Ectodermal cell (in vitro differentiated cells): ENCODE measurements at regions not wholly inside any gene's neighbourhood (a gene's known extent, or its start where the extent isn't known, plus 50 kb on each side); places are given as distances from the start of the nearest gene placed in this dataset.
"Not testable (repeated sequence)": the region's sequence is repeated elsewhere in the genome, so short reads cannot be mapped to it uniquely, and the experiment has no call there.

Experiments
- H3K27ac ChIP-seq: 2 replicates; pipeline ENCODE4 v1.7.0; 2013; ENCODE audit warnings: mild to moderate bottlenecking, low read depth, low read length; ENCODE audit not compliant: insufficient read depth, poor library complexity, severe bottlenecking
- H3K27me3 ChIP-seq: 2 replicates; pipeline ENCODE4 v1.7.0; 2013; ENCODE audit warnings: mild to moderate bottlenecking, low read length; ENCODE audit not compliant: insufficient read depth, control insufficient read depth, poor library complexity, severe bottlenecking
- H3K36me3 ChIP-seq: one replicate; pipeline ENCODE4 v1.7.0; 2013; ENCODE audit warnings: low read length; ENCODE audit not compliant: control insufficient read depth, insufficient read depth
- H3K4me1 ChIP-seq: one replicate; pipeline ENCODE4 v1.7.0; 2013; ENCODE audit warnings: low read length; ENCODE audit not compliant: control insufficient read depth, insufficient read depth
- H3K4me3 ChIP-seq: 2 replicates; pipeline ENCODE4 v1.7.0; 2013; ENCODE audit warnings: low read depth, low read length, control low read depth; ENCODE audit not compliant: insufficient read depth
- H3K9me3 ChIP-seq: 2 replicates; pipeline ENCODE4 v1.7.0; 2013; ENCODE audit warnings: mild to moderate bottlenecking, low read length, moderate library complexity; ENCODE audit not compliant: control insufficient read depth
- WGBS, 2 experiments: methylation state at CpG; one replicate each; pipeline ENCODE4 v1.1.7; 2013; ENCODE audit warnings: missing lambda C conversion rate in 2 of 2; 5-methylcytosine and 5-hydroxymethylcytosine counted together

DNA sequence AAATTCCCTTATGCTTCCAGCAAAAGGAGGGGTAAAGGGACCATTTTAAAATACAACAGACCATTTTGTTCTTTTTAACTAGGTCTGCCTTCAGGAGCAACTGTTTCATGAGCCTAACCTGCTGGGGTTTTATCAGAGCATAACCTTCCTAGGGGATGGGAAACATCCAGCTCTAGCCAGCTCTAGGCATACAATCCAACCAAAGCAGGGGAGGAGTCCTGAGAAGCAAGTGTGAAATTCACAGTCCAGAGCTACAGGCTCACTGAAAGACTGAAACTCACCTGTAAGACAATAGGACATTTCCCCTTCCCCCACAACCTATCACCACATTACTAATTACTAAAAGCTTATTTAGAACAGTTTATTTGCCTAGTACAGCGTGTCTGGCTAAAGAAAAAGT lies 1296.6 kb upstream of the DDX18 start:
- H3K4me1 ChIP-seq, result no peaks in the 10 kb centered on the region
- no peaks in the 10 kb centered on the region for H3K36me3 ChIP-seq
- H3K4me3 ChIP-seq, result no peak overlapping the region
- no peaks in the 10 kb centered on the region for H3K27me3 ChIP-seq
- 89 to 100% methylated on average over 1 of the region's 1 CpG for WGBS, 2 experiments
- no peaks in the 10 kb centered on the region for H3K9me3 ChIP-seq
- no peak overlapping the region for H3K27ac ChIP-seq

DNA sequence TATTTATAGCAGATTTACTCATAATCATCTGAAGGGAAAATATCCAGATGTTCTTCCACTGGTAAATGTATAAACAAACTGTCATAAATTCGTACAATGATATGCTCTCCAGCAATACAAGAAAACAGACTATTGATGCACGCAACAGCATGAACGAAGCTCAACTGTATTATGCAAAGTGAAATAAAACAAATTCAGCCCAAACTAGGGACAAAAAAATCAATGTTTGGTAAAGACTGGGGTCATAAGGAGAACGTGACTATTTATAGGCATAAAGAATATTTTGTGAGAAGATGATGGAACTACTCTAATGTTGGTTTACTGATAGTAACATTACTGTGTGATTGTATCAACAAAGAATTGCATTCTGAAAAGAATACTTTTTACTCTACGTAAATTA lies 1276.7 kb upstream of the DDX18 start:
- no peaks in the 10 kb centered on the region for H3K36me3 ChIP-seq
- no peaks in the 10 kb centered on the region for H3K9me3 ChIP-seq
- WGBS, 2 experiments, result 85 to 94% methylated on average over 4 to 5 of the region's 5 CpGs
- no peaks in the 10 kb centered on the region for H3K27me3 ChIP-seq
- no peak overlapping the region for H3K4me3 ChIP-seq
- no peak overlapping the region for H3K27ac ChIP-seq
- no peaks in the 10 kb centered on the region for H3K4me1 ChIP-seq

DNA sequence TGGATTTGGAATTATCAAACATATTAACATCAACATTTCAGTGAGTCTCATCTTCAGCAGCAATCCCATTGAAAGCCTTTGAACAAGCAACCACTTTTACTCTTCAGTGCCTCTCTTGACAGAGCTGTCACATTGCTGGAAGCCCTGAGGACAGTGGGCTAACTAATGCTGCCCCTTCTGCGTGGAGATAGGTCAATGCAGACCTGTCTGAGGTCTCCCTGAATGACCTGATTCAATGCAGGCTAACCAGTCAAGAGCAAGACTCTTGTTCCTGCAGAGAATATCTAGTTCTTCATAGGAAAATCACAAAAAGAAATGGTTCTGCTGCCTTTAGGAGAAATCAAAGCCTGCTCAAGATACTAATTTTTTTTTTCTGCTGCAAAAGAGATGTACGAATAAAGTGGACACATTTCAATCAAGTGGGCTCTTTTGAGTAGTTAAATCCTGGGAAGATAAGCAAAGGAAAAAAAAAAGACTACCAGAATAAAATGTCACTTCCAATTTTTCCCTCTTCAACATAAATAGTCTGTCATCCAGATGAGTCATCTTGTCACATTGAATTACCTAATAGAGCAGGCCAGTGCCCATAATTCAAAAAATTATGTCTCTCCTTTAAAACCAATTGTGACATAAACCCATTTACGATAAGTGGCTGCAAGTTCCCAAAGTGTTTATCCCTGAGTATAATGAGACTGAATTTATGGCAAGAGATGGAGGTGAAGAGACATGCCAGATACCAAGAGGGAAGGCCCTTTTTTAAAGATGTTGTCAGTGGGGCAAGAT lies 1269.0 kb upstream of the DDX18 start:
- no peak overlapping the region for H3K4me3 ChIP-seq
- H3K36me3 ChIP-seq, result no peaks in the 10 kb centered on the region
- H3K27ac ChIP-seq, result no peak overlapping the region
- H3K4me1 ChIP-seq, result no peaks in the 10 kb centered on the region
- no peaks in the 10 kb centered on the region for H3K27me3 ChIP-seq
- no peaks in the 10 kb centered on the region for H3K9me3 ChIP-seq
- 87% methylated on average over 3 of the region's 3 CpGs for WGBS, 2 experiments

DNA sequence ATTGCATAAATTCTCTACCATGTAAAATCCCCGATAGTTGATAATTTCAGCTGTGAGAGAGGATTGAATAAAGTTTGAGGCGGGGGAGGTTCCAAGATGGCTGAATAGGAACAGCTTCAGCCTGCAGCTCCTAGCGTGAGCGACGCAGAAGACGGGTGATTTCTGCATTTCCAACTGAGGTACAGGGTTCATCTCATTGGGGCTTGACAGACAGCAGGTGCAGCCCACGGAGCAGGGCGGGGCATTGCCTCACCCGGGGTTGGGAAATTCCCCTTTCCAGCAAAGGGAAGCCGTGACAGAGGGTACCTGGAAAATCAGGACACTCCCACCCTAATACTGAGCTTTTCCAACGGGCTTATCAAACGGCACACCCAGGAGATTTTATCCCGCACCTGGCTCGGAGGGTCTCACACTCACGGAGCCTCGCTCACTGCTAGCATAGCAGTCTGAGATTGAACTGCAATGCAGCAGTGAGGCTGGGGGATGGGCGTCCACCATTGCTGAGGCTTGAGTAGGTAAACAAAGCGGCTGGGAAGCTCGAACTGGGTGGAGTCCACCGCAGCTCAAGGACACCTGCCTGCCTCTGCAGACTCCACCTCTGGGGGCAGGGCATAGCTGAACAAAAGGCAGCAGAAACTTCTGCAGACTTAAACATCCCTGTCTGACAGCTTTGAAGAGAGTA lies 1261.6 kb upstream of the DDX18 start:
- H3K4me3 ChIP-seq, H3K36me3 ChIP-seq, H3K27ac ChIP-seq, H3K9me3 ChIP-seq, H3K27me3 ChIP-seq, H3K4me1 ChIP-seq: not testable (repeated sequence)
- 88 to 89% methylated on average over 20 of the region's 20 CpGs for WGBS, 2 experiments

DNA sequence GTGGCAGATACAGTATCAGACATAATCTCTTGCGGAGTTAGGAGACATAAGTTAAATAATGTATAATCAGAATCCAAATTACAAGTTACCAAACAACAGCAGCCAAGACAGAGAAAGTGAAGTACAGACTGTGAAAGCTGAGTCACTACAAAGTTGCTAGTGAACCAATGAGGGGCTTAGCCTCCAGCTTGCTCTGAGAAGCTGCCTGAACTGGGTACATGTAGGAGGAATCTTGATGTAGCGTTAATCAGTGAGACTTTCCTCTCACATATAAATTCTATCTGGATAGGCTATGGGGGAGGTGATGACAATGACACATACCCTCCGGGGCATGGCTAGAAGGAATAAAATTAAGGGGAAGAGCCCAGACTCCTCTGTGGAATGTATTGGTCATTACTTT lies 1234.3 kb upstream of the DDX18 start:
- Histone ChIP-seq H3K27me3 (no peaks in the 10 kb centered on the region), H3K27ac (no peak overlapping the region), H3K4me3 (no peak overlapping the region), H3K36me3 (no peaks in the 10 kb centered on the region), H3K4me1 (no peaks in the 10 kb centered on the region), H3K9me3 (no peaks in the 10 kb centered on the region)
- WGBS, 2 experiments, result 50% methylated on average over 2 of the region's 3 CpGs; no CpG with 5 or more reads in 1 of the 2 experiments

DNA sequence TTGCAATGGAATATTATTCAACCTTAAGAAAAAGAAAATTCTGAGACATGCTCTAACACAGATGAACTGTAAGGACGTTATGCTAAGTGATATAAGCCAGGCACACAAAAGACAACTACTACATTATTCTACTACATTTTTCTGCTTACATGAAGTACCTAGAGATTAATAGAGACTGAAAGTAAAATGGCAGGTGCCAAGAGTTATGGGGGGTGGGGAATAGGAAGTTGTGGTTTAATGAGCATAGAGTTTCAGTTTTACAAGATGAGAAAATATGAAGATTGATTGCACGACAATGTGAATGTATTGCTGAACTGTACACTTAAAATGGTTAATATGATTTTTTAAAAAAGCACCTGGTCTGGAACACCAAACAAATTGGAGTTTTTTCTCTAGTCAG lies 1231.6 kb upstream of the DDX18 start:
- H3K27ac ChIP-seq, result no peak overlapping the region
- no peaks in the 10 kb centered on the region for H3K27me3 ChIP-seq
- WGBS, 2 experiments, result 87 to 95% methylated on average over 1 to 2 of the region's 2 CpGs
- H3K9me3 ChIP-seq, result no peaks in the 10 kb centered on the region
- no peak overlapping the region for H3K4me3 ChIP-seq
- peaks cover 5% of the 10 kb centered on the region for H3K4me1 ChIP-seq
- H3K36me3 ChIP-seq, result no peaks in the 10 kb centered on the region

DNA sequence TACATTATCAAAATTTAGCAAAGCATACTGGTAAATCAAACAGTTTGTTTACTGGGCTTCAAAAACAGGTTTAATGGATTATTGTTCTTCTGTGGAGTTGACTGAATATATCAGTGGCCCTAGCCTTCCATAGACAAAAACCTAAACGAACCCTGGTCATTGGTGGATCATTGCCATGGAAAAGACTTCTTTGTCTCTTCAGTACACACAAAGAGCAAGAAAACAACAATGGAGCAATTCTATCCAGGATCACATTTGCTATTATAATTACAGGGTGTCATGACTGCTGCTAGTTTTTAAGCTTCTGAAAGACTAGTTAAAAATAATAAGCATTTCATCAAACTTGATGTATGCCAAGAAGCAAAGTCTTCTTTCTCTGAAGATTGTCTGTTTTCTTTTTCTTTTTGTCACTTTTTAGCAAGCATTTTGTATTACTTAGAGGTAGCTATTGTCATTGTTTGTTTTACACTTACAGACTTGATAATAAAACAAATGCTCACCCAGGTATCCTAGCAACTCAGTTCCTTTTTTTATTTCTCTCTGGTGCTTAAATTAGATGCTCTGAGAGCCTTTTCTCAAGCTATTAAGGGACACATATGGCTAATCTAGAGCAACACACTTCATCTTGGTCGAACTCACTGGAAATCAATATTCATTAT lies 1228.7 kb upstream of the DDX18 start:
- 66 to 78% methylated on average over 2 of the region's 2 CpGs for WGBS, 2 experiments
- H3K27ac ChIP-seq, result peak overlapping the region; percentile 74

DNA sequence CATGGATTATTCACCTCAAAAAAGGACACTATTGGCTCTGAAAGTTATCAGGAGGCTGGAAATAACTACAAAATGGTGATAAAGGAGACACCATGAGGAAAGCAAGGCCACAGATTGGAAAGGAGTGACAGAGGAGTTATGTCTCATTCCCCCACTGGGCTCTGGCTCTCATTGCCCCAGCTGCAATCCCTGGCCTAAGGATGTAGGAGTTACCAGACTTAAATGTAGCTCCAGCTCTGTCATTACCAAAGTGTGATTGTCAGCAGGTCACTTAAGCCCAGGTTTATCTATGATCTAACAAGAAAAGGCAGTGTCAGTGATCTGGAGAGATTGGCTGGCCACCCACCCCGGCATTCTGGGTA lies 1228.2 kb upstream of the DDX18 start:
- Histone ChIP-seq H3K4me3 (no peak overlapping the region), H3K36me3 (no peaks in the 10 kb centered on the region), H3K27ac (peak overlapping the region; percentile 74), H3K27me3 (no peaks in the 10 kb centered on the region), H3K9me3 (no peaks in the 10 kb centered on the region), H3K4me1 (peaks cover 5% of the 10 kb centered on the region)
- 100% methylated on average over 1 of the region's 1 CpG for WGBS, 2 experiments

More for the DNA sequence above, 1228.7 kb upstream of the DDX18 start:
- Histone ChIP-seq H3K36me3 (no peaks in the 10 kb centered on the region), H3K27me3 (no peaks in the 10 kb centered on the region), H3K9me3 (no peaks in the 10 kb centered on the region), H3K4me3 (no peak overlapping the region), H3K4me1 (peaks cover 5% of the 10 kb centered on the region)
